Stimulated activated CD8-positive, alpha-beta memory T cell treated with anti-CD3 and anti-CD28 coated beads, Interleukin-4, amount 100 ng/mL, for 4 hours (primary cell): ENCODE measurements at regions not wholly inside any gene's neighbourhood (a gene's known extent, or its start where the extent isn't known, plus 50 kb on each side); places are given as distances from the start of the nearest gene placed in this dataset.
"Not testable (repeated sequence)": the region's sequence is repeated elsewhere in the genome, so short reads cannot be mapped to it uniquely, and the experiment has no call there.

ENCODE experiments used
- DNase-seq, 2 donors: peaks; one replicate each; pipeline ENCODE4 v3.0.0-alpha.2; 2020; ENCODE audit warnings: low read depth in 2 of 2, low spot score in 1 of 2

DNA sequence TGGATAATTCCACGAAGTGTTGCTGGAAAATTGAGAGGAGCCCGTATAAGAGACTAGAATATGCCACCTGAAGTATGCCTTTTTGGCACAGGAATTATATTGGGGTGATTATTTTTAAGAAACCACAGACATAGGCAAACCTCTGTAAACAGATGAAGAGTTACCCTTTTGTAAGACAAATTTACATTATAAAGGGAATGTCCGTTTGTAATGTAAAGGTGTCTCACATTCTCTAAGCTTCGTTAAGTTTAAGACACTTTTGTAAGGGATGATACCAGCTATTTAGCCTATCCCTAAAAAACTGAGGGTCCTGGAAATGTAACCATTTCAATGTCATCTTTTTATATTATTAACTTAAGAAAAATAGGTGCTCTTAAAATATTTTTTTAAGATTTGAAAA is 432.8 kb upstream of the SYT4 start:
- DNase-seq: no peak

DNA sequence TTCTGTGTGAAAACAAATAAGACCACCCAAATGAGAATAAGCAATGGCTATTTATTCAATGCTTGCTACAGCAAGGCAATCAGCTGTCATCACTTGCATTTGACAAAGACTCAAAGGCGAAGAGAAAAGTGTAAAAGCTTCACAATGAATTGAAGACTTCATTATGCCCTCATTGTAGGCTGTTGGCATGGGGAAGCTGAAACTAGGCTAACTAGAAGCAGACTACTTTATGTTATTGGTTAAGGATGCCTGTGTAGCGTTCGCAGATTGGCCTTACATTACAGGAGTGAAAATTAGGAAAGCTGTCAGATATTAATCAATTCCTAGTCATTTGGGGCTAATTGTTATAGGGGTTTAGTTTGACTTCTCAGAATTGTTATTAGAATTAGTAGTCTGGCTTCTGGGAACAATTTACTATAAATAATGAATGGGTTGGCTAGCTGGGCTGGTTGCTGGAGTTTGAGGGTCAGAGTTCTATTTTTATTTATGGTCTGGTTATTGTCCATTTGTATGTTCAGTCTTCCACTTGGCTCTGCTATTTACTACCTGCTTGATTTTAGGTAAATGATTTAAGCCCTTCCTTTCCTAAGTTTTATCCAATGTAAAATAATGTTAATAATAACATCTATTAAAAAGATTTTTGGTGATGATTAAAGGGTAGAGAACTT is 437.2 kb upstream of the SYT4 start:
- no peak for DNase-seq

DNA sequence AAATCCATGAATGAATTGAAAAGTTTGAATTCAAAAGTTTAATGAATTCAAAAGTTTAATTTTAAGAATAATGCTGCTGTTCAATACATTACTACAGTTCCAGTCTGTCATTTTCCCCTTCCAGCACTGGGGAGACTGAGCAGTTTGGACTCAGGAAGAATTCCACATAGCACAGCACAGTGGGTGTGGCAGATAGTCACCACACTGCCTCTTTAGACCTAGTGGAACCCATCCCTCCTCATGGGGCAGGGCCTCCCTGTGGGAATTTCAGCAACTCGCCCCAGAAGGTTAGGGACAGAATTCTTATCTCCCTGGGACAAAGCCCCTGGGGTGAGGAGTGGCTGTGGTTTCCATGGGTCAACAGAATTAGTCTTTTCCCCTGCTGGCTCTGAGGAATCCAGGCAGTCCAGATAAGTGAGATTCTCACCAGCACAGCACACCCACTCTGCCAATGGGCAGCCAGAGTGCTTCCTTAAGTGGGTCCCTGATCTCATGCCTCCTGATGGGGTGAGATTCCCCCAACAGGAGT is 442.0 kb upstream of the SYT4 start:
- no peak for DNase-seq

DNA sequence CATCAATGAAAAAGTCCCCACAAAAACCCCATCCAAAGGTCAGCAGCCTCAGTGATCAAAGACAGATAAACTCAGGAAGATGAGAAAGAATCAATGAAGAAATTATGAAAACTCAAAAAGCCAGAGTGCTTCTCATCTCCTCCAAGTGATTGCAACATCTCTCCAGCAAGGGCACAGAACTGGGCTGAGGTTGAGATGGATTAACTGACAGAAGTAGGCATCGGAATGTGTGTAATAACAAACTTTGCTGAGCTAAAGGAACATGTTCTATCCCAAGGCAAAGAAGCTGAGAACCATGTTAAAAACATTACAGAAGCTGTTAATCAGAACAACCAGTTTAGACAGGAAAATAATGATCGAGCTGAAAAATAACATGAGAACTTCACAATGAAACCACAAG is 442.8 kb upstream of the SYT4 start:
- DNase-seq: no peak

DNA sequence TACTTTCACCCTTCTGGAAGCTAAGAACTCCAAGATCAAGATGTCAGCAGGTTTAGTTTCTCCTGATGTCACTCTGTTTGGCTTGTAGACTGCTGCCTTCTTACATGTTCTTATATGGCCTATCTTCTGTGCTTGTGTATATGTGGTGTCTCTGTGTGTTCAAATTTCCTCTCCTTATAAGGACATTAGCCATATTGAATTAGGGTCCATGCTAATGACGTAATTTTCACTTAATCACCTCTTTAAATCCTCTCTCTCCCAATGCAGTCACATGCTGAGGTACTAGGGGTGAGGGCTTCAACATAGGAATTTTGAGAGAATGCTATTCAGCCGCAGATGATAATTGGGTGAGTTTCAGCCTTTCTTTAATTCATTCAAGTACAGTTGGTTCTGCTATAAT is 458.3 kb upstream of the SYT4 start:
- no peak for DNase-seq

DNA sequence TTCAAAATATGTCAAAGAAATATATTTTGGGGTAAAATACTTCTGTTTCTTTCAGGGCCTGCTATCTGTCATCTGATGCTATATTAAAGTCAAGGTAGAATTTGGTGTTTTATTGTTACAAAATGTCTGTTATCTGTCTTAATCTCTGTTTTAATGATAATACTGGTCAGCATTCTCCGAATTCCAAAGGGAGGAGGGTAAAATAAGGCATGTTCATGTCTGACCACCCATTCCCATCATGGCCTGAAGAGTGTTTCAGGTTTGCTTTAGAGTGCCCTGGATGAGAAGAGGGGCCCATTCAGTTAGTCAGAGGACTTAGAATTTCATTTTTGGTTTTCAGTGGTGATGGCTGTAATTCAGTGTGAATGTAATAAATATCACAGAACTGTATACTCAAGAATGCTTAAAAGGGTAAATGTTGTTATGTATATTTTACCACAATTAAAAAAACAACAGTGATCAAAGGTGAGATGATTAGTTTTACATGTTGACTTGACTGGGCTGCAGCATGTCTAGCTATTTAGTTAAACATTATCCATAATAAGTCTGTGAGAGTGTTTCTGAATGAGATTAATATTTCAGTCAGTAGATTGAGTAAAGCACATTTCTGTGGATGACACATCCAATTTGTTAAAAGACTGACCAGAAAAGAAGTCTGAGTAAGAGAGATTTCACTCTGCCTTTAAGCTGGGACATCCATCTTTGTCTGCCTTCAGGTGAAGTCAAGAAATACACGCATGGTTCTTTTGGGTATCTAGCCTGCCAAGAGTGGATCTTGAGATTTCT is 467.9 kb upstream of the SYT4 start:
- no peak for DNase-seq

DNA sequence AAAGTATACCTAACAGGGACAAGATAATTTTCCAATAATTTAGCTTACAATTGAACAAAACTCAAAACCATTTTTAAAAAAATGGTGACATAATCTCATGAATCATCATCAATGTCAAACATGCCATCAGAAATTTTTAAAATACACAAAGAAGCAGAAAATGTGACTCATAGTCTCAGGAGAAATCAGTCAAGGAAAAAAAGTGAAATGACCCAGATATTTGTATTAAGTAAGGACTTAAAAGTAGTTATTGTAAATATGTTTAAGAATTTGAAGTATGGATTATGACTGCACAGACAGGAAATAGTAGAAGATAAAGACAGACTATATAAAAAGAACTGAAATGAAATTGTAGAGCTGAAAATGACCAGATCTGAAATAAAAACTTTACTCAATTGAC is 473.9 kb upstream of the SYT4 start:
- DNase-seq: no peak

DNA sequence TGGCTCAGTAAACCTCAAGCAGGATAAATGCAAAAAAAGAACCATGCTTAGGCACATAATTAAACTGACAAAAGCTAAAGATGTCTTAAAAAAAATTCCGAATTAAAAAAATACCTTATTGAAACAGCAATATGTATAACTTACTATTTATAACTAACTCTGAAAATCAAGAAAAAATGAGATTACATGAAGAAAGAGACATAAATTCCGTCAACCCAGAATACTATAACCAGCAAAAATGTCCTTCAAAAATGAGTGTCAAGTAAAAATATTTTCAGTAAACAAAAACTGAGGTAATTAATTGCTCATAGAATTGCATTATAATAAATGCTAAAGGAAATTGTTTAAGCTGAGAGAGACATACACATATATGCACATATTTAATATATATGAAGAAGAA is 474.5 kb upstream of the SYT4 start:
- no peak for DNase-seq

DNA sequence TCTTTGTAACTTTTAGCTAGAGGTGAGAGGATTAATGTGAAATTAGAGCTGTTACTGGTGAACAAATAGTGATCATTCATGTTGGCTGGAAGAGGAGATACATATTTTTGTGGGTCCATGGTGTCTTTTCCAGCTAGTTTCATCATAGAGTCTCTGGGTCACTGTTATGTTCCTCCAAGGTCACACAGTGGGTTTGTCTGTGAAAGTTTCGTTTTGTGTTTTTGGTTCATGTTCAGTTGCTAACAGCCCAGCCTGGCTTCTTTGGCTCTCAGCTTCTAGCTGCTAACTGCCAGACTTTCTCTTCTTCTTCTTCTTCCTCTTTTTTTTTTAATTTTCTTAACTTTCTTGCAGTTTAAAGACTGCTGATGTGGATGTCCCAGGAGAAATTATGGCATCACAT is 480.0 kb upstream of the SYT4 start:
- DNase-seq: no peak

DNA sequence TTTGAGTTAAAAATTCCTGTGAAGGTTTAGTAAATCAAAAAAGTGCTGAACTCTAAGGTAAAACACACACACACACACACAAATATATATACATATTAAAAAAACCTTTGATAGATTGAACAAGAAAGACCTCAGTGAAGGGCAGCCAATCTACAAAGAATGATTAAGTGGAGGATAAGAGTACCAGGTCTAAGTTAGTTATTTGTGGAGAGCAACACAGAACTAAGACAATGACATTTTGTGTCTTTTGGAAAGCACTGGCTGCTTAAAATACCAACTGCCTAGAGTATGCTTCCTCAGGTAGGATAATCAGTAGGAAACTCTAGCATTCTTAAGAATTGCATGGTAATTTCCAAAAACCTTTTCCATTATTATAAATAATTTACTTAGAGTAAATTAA is 481.4 kb upstream of the SYT4 start:
- no peak for DNase-seq

DNA sequence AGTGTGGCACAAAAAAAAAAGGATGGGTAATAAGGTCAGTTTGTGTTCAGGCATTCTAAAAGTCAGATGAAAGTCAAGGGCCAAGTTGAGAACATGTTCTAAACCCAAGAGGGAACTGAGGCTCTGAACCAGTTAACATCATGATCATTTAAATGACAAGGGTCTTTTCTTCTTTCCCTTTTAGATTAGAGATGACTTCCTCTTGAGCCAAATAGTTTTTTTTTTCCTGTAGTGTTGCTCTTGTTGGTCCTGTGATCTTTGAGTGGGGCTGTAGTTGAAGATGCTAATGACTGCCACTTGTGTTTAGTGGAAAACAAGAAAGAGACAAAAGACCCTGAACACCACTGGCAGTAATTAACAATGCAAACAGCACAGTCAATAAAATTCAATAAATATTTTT is 482.7 kb upstream of the SYT4 start:
- DNase-seq: no peak

DNA sequence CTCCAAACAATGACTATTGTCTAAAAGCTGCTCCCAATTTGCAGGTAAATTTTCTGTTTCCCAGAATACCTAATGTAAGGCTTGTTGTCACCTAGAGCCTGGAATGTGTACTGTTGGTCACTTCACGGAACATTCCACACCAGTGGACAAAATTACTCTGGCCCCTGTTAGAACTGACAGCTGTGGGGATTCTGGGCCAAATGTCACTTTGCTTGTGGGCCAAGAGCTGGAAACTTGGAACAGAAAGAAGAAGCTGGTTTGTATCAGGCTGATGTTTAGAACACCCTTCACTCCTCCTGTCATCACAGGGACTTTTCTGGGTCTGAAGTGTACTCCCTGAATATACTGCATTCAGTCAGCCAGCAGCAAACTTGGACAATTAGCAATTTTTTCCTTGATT is 495.6 kb upstream of the SYT4 start:
- no peak for DNase-seq

DNA sequence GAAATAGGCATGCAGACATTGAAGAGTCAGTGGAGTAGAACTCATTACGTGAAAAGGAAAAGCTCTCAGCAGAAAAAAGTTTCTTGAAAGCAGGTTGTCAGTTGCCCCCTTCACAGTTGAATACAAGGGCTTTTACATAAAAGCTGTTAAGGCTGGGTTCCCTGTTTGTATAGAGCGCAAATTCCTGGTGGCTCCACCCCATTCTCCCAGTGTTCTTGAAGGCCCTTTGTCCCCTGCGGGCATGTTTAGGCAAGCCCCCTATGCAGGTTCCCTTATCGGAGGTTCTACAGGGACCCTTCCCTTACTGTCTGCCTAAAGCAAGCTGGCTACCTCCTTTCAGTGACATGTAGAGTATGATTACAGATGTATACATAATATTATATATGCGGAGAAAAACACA is 497.2 kb upstream of the SYT4 start:
- no peak for DNase-seq

DNA sequence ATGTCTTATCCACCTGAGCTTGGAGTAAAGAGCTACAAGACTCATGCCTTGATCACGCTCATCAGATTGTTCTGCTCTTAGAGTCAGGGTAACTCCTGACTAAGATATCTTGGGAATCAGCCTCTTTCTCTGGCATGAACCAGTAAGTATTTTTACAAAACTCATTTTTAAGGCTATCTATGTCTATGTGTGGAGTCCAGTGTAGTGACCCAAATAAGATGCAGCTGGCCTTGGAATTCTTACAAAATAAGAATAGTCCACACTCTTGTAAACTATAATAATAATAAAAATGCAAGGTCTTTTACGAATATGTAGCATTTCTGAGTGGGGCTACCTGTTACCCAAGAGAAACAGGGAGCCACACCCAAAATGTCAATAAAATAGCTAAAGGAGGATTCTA is 498.3 kb upstream of the SYT4 start:
- no peak for DNase-seq

DNA sequence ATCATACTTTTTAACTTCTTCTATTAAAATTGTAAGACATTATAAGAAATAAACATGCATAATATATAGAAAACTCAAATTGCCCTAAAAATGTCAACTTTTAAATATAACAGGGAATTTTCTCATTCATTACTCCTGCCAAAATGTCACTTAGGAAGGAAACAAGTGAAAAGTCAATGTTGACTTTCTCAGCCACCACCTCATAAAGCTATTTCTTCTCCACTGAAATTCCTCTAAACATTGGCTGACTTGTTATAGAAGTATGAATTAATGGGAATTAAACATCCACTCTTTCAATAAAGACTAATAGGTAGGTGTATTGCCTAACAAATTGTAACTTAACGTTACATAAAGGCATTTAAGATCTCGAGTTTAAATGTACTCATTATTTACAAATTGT is 499.7 kb upstream of the SYT4 start:
- DNase-seq: no peak

DNA sequence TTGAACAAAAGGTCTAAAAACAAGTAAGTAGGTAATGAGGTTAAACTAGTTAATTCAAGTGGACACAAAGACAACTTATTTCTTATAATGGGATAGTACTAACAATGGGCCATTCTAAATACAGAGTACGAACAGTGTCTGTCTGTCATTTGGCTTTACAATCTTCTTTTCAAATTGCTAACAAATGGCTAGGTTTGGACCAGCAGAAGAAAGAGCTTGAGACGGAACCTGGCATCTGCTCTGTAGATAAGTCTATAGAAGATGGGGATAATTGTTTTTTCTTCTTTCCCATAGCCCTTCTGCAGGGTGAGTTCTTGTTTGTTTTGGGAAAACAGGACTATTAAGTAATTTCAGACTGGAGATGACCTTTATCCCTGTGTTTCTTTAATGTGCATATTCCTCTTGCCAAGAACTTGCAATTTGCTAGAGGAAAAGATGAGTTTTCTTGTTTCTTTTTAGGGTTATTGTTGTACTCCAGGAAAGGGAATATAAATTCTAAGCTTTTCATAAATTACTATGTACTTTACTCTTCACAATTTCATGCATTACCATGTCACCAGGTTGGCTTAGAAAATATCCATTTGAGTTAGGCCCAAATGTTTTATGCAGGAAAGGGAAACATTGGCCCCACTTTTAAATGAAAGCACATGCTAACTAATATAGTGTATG is 500.5 kb upstream of the SYT4 start:
- no peak for DNase-seq

DNA sequence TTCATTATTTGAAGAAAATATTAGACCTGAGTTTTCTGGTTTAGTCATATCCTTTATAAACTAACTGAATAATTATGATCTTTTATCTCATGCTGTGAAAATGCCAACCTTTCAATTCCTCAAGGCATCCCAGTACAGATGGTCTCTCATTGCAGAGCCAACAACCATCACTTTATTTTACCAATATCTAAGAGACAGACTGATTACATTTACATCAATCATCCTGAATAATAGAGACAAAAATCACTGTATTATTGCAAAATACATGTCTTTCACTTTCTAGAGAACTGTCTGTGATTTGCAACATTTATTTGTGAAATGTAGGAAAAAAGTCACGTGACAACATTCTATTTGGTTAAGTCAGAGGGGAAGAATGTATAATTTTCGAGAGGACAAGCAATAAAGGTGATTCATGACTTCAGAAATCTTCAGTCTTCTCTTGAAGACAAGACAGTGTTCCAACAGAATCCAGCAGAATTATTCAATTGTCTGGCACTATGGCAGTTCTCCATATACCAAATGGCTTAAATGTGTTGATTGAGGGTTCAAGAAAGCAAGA is 503.6 kb upstream of the SYT4 start:
- no peak for DNase-seq

DNA sequence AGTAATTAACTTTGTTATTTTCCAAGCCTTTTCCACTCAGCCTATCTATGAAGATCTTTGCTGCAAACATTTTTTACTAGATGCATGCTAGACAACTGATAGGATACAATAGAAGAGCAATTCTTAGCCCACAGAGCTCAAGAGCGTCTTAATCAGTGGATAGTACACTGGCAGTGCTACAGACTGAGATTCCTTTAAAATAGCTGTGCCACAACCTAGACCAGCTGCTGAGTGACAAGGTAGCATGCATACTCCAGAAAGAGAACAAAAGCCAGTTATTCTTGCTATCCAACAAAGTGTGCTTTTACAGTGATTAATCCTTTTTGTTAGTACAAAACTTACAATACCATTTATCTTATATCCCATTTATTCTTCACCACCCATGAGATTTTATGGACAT is 507.9 kb upstream of the SYT4 start:
- DNase-seq: no peak

DNA sequence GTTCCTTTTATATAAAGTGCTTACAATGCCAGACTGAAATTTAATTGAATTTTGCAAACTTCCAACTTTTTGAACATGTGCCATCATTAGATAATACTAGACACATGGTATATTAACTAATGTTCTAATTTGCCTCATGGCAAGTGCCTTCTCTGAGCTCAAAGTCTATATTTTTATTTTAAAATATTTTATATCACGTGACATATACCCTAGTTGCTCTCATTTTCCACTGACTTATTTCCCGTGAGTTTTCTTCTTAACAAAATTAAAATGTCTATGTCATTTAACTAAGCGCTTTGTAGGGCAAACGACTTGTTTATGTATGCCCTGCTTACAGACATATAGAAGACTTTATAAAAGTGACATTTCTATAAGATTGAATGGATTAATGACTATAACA is 509.6 kb upstream of the SYT4 start:
- DNase-seq: no peak

DNA sequence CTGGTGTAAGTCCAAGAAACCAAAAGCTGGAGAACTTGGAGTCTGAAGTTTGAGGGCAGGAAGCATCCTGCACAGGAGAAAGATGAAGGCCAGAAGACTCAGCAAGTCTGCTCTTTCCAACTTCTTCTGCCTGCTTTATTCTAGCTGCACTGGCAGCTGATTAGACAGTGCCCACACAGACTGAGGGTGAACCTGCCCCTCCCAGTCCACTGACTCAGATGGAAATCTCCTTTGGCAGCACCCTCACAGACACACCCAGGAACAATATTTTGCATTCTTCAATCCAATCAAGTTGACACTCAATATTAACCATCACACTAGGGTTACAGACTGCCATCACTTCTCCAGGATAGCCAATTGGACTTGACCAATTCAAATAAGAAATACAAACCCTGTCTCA is 510.4 kb upstream of the SYT4 start:
- not testable (repeated sequence) for DNase-seq

DNA sequence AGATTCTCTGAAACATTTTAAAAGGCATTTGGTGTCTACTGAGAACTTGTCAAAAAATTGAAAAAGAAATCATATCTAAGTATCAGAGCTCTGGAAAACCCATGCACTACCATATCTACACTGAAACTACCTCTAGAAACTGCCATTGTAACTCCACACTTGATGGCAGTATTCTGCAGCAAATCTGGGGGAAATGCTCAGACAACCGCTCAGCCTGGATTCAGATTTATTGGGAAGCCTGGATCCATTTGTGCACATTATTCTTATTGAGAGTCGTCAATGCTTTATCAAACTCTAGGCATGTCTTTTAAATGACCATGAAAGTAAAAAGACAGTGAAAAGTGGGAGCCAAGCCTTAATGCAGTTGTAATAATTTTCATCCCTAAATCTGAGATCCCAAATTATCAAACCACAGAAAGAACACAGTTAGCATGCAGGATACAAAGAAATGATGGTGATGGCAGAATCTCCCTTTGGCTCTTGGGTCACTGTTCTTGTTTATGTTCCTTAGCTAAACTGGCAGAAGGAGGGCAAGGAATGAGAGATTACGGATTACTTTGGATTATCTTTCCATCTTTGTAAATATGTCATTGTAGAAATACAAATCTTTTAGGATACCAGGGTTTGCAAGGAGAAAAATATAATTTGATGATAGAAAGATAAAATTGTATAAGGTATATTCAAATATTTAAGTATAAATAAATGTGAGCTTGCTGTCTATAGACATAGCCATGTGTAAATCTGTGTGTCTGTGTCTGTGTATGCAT is 512.1 kb upstream of the SYT4 start:
- DNase-seq: no peak
